ENCODE measurements at regions not wholly inside any gene's neighbourhood (a gene's known extent, or its start where the extent isn't known, plus 50 kb on each side); places are given as distances from the start of the nearest gene placed in this dataset.

DNA sequence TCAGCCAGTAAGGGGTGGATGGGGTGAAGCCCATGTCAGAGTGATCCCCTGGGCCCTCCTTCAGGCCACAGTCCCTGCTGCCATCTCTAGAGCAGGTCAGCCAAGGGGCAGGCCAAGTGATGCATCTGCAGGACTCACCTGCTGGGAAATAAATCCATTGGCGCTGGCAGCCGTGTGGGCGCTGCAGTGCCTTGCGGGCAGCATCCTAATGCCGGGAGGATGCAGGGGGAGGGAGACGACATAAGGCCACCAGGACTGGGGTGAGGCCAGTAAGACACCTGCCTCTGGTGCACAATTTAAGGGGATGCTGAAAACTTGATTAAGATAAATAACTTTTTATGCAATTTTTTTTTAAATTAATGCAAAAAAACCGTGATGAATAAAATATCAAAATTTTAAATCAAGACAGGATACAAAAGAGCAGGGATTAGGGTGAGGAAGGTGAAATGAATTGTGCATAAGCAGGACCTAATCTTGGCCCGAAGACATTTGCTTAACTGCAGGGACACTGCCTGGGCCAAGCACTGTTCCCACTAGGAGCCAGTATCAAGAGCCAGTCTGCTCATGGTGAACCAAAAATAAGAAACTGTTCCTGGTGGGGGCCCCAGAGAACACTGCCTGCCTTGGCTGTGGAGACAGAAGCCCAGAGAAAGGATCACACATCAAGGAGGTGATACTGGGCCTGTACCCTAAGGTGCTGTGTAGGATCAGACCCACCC lies 67.5 kb upstream of the CPLX2 start:
- no peak overlapping the region for H3K27ac ChIP-seq
- TF ChIP-seq, protein P1, sequence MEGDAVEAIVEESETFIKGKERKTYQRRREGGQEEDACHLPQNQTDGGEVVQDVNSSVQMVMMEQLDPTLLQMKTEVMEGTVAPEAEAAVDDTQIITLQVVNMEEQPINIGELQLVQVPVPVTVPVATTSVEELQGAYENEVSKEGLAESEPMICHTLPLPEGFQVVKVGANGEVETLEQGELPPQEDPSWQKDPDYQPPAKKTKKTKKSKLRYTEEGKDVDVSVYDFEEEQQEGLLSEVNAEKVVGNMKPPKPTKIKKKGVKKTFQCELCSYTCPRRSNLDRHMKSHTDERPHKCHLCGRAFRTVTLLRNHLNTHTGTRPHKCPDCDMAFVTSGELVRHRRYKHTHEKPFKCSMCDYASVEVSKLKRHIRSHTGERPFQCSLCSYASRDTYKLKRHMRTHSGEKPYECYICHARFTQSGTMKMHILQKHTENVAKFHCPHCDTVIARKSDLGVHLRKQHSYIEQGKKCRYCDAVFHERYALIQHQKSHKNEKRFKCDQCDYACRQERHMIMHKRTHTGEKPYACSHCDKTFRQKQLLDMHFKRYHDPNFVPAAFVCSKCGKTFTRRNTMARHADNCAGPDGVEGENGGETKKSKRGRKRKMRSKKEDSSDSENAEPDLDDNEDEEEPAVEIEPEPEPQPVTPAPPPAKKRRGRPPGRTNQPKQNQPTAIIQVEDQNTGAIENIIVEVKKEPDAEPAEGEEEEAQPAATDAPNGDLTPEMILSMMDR (IDR thresholded peaks at IDR 0.05), result no peak
- TF ChIP-seq POLR2A (IDR thresholded peaks at IDR 0.05), result no peak
- DNase-seq (ENCODE audit: low spot score), result no peak
- intact Hi-C loops (cut with DNase I), result no loop called here
- H3K4me1 ChIP-seq (replicated peaks), result no peaks in the 10 kb centered on the region
- WGBS, result 69% methylated on average over 8 of the region's 8 CpGs
- H3K9me3 ChIP-seq, result no peaks in the 10 kb centered on the region
- peaks cover 2% of the 10 kb centered on the region for H3K27me3 ChIP-seq (replicated peaks; ENCODE audit: insufficient read depth)
- H3K36me3 ChIP-seq, result no peaks in the 10 kb centered on the region
- no peak overlapping the region for H3K4me3 ChIP-seq

DNA sequence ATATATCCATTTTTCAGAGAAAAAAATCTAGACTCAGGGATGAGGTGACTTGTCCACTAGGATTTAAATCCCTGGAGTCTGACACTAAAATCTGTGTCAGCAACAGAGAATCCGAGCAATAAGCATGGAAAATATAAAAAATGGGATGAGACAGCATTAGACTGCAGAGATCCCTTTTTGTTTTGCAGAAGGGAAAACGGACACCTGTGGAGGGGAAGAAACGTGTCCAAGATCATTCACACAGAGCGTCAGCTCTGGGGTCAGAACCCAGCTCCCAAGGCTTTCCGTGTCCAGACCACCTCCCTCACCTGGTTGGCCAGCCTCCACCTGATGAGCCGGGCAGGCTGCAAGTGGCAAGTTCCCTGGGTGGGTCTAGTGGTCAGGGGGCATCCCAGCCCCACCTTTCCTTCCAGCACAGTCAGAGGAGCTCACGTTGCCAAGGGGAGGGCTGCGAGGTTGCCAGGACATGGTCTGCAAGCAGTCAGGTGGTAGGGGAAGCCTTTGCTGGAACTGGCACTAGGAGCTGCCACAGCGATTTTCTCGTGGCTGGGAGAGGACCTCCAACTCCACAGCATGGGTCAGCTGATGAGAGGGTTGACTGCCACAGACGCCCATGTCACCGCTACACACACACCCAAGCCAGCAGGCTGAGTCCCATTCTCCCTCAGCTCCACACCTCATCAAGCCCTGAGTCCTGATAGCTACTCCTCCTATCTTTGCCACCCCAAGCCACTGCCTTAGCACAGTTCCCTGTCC lies 65.9 kb upstream of the CPLX2 start:
- WGBS, result 78% methylated on average over 12 of the region's 12 CpGs
- Histone ChIP-seq H3K4me3 (no peak overlapping the region), H3K4me1 (replicated peaks) (no peaks in the 10 kb centered on the region), H3K9me3 (no peaks in the 10 kb centered on the region), H3K36me3 (no peaks in the 10 kb centered on the region), H3K27ac (no peak overlapping the region), H3K27me3 (replicated peaks; ENCODE audit: insufficient read depth) (peaks cover 5% of the 10 kb centered on the region)
- no peak for TF ChIP-seq POLR2AphosphoS5 (IDR thresholded peaks at IDR 0.05)
- TF ChIP-seq POLR2A (IDR thresholded peaks at IDR 0.05), result no peak
- TF ChIP-seq, protein P1 (IDR thresholded peaks at IDR 0.05), result no peak
- no peak for DNase-seq (ENCODE audit: low spot score)
- intact Hi-C loops (cut with DNase I), result no loop called here

DNA sequence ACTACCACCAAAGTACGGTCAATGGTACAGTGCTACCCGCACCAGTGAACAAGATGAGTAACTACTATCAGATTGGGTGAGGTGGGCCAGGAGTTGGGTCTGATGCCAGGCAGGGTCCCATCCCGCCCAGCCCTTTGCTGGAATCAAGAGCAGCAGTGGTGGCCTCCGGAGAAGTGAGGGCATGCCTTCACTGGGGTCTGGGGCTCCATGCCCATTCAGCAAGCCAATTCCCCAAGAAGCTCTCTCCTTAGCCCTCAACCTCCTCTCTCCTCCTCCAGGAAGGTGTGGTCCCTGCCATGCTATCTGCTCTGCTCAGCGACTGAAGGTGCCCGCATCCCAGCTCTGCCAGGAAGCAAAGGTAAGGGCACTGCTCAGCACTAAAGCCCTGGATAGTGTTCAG lies 62.7 kb upstream of the CPLX2 start:
- intact Hi-C loops (cut with DNase I), result no loop called here
- Histone ChIP-seq H3K4me3 (no peak overlapping the region), H3K27me3 (replicated peaks; ENCODE audit: insufficient read depth) (peaks cover 3% of the 10 kb centered on the region), H3K4me1 (replicated peaks) (no peaks in the 10 kb centered on the region), H3K27ac (no peak overlapping the region), H3K36me3 (no peaks in the 10 kb centered on the region), H3K9me3 (no peaks in the 10 kb centered on the region)
- TF ChIP-seq POLR2AphosphoS5 (IDR thresholded peaks at IDR 0.05), result no peak
- TF ChIP-seq, protein P1 (IDR thresholded peaks at IDR 0.05), result no peak
- no peak for TF ChIP-seq POLR2A (IDR thresholded peaks at IDR 0.05)
- DNase-seq (ENCODE audit: low spot score), result no peak
- 95% methylated on average over 6 of the region's 6 CpGs for WGBS

DNA sequence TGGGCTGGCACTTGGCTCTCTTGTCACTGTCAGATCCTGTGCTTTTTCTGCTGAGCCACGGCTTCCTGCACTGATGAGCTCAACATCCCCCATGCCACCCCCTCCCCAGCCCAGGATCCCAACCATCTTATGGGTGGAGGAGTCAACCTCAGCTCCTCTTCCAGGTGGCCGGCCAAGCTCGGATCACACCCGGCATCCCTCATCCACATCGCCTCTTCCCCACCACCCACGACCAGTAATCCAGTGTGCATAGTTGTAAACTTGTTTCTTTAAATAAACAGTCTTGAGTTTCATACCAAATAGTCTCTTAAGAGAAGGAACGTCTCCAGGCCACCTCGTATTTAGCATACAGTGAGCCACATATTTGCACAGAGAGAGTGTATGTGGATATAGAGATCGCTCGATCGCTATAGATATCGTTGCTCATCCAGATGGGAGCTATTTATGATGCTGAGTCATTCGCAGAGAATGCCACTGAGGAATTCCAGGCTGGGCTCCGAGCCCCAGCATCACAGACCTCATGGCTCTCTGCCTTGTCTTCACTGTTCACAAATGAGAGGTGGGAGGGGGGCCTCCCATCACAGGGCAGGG lies 61.8 kb upstream of the CPLX2 start:
- H3K27me3 ChIP-seq (replicated peaks; ENCODE audit: insufficient read depth), result peaks cover 3% of the 10 kb centered on the region
- no peaks in the 10 kb centered on the region for H3K9me3 ChIP-seq
- no peak for DNase-seq (ENCODE audit: low spot score)
- intact Hi-C loops (cut with DNase I), result no loop called here
- no peaks in the 10 kb centered on the region for H3K36me3 ChIP-seq
- TF ChIP-seq, protein P1 (IDR thresholded peaks at IDR 0.05), result no peak
- TF ChIP-seq POLR2A (IDR thresholded peaks at IDR 0.05) (no peak), POLR2AphosphoS5 (IDR thresholded peaks at IDR 0.05) (no peak)
- no peak overlapping the region for H3K27ac ChIP-seq
- H3K4me1 ChIP-seq (replicated peaks), result no peaks in the 10 kb centered on the region
- H3K4me3 ChIP-seq, result no peak overlapping the region
- WGBS, result 17% methylated on average over 14 of the region's 14 CpGs
